Vagina (tissue), 2 donors: ENCODE measurements at regions not wholly inside any gene's neighbourhood (a gene's known extent, or its start where the extent isn't known, plus 50 kb on each side); places are given as distances from the start of the nearest gene placed in this dataset.

Source experiments
- CTCF ChIP-seq, 3 experiments: fragments of 450-650 bp in 2 of 3; fragments of 200-600 bp in 1 of 3; sonication (generic) in 1 of 3; IDR thresholded peaks; one replicate each; pipeline ENCODE4 v1.5.1; 2017 to 2019; ENCODE audit warnings: antibody characterized with exemption in 3 of 3, mild to moderate bottlenecking in 2 of 3, moderate library complexity in 2 of 3
- POLR2A ChIP-seq, 2 donors: fragments of 450-650 bp; IDR thresholded peaks; one replicate each; pipeline ENCODE4 v1.6.1; 2017; ENCODE audit warnings: antibody characterized with exemption in 2 of 2, mild to moderate bottlenecking in 2 of 2, moderate library complexity in 2 of 2
- POLR2AphosphoS5 ChIP-seq, 2 donors: sonication (generic); formaldehyde crosslinking; IDR thresholded peaks; one replicate each; pipeline ENCODE4 v1.9.0; 2017; ENCODE audit warnings: antibody characterized with exemption in 2 of 2, mild to moderate bottlenecking in 2 of 2, low read depth in 1 of 2; ENCODE audit not compliant: insufficient read depth in 1 of 2

GRCh38 chr4:20028645-20029044, 223.1 kb upstream of the SLIT2 start:
- TF ChIP-seq POLR2A (IDR thresholded peaks at IDR 0.05) (no peak), POLR2AphosphoS5 (IDR thresholded peaks at IDR 0.05; ENCODE audit: insufficient read depth in 1 of 2, low read depth in 1 of 2) (no peak), CTCF (IDR thresholded peaks at IDR 0.05) (no peak)
